ENCODE measurements at regions not wholly inside any gene's neighbourhood (a gene's known extent, or its start where the extent isn't known, plus 50 kb on each side); places are given as distances from the start of the nearest gene placed in this dataset.
A peak's percentile ranks its signal among the peaks of the same experiment; 100 is the strongest.
"Not testable (repeated sequence)": the region's sequence is repeated elsewhere in the genome, so short reads cannot be mapped to it uniquely, and the experiment has no call there.

DNA sequence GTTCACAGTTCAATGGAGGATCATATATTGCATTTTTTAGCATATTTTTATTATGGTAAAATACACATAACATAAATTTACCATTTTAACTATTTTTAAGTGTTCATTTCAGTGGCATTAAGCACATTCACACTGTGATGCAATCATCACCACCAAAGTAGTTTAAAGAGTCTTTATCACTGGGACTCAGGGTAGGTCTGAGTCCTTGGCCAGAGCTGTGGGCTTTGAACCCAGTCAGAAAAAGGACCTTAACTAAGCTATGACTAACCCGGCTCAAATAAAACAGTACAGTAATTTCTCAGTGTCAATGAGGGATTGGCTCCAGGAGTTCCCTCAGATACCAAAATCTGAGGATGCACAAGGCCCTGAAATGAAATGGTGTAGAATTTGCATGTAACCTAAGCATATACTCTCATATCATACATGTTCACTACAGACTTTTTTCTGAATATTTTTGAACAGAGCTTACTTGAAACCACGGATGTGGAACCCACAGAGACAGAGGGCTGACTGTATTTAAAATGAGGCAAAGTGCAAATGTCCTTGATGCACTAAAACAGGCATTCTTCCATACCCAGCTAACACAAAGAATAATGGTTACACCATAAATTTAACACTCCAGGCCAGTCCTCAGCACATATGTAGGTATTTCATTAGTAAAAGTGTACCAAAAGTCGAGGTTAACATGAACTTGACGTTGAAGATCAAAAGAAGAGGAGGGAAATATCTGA, 246.2 kb downstream of the LNPK start:
- DNase-seq (ENCODE audit: low spot score), result no peak

DNA sequence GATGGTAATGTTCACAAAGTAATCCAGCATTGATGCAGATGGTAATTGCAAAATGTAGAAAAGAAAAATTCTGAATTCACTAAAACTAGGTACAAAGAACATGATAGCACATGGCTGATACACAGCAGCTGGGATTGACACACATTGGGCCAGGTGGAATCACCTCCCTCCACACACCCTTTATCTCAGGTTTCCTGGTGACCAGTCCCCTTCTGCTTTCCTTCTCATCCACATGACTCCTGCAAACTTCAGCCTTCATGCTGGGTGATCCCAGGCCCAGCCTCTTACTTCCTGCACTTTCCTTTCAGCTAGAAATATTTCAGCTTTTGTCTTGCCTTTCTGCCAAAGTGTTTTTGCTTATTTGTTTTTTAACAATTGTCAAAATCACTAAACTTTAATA, 246.9 kb downstream of the LNPK start:
- peak; percentile 23 for DNase-seq (ENCODE audit: low spot score)

DNA sequence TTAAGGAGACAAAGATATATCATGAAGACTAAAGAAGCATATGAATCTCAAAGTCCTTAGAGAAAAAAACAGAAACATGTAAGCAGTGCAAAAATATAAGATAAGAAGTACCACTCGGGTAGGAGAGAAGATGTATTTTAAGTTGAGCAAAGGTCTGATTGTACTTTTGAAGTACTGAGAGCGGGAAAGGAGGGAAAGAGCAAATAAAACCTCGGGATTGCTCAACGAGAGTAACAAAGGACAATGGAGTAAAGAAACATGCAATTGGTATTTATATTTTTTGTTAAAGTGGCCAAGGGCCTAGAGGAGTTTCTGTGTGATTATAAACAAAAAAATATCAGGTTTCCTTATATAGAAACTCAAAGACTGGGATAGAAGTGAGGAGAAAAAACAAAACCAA, 251.9 kb downstream of the LNPK start:
- DNase-seq (ENCODE audit: low spot score), result no peak

DNA sequence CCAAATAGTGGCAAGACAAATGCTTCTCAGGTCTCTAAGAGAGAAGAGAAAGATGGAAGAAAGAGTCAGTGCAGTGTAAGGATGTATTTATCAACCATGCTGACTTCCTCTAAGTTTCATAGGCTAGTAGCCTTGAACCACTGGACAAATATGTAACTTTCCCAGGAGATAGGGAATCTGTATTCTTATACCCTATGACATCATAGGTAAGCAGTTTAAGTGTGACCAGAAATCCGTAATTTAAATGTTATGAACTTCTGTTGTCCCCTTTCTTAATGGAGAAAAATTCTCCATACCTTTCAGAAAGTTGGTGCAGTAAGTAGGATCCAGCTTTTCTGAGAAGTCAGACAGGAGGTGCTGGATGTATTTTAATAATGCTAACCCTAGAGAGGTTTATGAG, 256.2 kb downstream of the LNPK start:
- DNase-seq (ENCODE audit: low spot score), result no peak

DNA sequence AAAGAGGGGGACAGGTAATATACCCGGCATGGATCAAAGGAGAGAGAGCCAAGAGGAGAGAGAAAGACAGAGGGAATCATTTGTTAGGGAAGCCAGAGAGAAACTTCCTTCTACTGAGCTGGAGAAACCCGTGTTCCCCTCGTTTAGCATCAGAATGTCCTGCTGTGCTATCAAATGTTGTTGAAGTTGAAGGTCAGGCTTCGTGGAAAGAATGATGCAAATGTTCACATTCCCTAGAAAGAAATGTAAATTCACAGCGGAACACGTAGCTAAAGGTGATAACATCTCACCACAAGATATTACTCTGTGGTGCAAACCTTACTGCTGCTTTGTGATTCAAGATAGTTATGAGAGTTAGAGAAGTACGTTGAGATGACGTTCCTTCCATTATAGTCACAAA, 258.1 kb downstream of the LNPK start:
- DNase-seq (ENCODE audit: low spot score), result peak; percentile 11

DNA sequence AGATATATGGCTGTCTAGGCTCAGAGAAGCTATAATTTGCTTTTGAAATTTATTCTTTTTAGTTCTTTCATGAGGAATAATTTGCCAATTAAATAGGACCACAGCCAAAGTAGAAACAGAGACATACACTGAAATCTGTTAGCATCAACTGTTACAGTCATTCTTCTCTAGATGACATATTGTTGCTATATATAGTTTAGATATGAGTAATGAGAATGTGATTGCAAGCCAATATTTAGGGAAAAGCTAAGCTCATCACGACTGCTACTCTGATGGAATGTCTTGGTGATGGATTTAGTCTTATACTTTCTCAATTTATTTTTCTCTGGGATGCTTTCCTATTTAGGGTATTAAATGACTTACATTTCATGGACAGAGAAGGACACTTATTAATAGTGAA, 259.1 kb downstream of the LNPK start:
- no peak for DNase-seq (ENCODE audit: low spot score)

DNA sequence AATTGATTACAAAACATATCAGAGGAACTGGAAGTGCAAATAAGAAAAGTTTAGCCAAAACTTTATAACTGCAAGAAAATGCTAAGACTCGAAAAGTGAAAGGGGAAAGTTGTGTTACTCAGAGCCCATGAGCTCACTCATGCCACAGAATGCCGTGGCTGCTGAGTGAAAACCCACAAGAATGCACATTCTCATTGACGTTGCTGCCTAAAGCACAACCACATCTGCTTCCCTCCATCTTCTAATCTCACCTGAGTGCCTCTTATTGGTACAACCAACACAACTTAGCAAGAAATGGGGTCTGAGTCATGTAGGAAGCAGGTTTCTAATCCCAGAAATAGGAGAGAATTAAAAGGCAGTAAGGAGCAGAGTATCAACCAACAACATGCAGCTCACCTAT, 259.7 kb downstream of the LNPK start:
- DNase-seq (ENCODE audit: low spot score), result no peak

DNA sequence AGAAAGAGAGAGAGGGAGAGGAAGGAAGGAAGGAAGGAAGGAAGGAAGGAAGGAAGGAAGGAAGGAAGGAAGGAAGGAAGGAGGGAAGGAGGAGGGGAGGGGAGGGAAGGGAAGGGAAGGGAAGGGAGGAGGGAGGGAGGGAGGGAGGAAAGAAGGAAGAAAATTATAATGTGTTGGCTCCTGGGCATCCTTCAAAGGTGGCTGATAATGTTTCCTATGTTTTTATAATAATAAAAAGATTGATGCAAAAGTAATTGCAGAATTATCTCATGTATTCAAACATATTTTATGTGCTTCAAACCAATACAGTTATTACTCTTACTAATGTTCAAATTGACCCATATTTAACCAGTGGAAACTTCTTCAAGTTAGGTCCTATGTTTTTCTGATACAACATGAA, 260.9 kb downstream of the LNPK start:
- no peak for DNase-seq (ENCODE audit: low spot score)

DNA sequence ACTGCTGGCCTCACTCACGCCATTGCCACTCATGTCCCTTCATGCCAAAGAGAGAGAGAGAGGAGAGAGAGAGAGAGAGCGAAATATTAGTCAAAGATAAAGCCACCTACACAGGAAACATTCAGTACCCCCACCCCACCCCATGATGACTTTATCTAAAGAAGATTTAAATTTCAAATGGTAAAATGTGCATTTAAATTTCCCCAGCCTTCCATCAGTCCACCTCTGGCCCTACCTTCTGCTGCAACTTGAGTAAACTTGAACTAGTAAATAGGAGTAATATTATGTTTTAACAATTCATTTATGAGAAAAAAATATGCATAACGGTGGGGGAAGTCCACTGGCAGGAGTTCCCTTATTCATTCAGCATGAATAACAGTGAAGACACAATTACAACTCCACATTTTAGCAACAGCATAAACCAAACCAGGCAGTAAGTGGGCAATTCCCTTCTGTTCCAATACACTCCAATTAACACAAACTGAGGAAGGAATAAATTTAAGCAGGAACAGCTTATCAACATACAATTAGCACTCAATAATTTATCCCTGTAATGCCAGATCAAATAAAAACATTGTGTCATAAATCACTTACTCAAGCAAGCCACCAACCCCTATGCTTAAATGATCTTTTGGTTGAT, 264.2 kb downstream of the LNPK start:
- no peak for DNase-seq (ENCODE audit: low spot score)

DNA sequence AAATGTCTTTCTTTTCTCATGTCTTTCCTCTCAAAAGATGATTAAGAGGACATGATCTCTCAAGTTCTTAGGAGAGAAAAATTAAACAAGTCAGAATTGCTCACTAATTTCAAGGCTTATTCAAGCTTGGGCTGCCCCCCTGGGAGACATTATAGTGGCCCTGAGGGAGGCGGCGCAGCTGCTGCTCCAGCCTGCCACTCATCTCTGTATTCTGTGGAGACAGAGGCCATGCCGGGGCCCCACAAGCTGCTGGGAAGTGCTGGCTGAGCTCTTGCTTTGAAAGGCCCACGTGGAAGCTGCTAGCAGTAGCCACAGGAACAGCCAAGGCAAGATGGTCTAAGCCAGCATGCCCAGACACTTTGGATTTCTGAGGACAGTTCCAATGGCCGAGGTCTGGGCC, 267.4 kb downstream of the LNPK start:
- DNase-seq (ENCODE audit: low spot score), result no peak

DNA sequence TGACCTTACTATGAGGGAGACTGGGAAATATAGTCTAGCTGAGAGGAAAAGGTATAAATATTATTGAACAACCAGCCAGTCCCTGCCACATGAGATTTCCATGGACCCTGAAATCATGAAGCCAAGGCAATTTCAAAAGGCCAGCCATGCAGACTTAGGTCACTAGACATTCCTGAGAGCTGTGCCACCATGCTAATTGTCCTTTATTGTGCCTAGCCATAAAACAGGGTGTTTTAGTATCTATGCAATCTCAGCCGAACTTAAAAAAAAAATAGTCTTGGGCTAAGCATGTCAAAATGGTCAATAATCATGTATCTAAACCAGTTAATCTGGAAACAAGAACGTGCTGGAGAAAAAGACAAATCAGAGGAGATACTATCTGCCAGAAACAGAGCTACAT, 269.5 kb downstream of the LNPK start:
- no peak for DNase-seq (ENCODE audit: low spot score)

DNA sequence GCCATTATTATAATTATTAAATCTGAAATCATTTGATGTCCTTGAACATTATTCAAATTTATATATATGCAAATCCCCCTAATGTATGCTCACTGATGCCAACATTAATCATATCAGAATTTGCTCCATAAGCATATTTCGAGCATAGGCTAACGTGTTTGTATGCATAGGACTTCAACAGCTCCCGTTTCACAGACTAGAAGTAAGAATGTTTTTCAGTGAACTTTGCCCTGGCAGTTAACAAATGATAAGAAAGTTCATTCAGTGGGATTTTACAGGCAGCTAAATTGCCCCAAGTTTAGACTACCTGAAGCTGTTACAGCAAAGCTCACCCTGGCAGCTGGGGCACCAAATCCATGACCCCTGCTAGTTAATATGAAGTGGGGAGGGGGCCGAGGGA, 272.0 kb downstream of the LNPK start:
- DNase-seq (ENCODE audit: low spot score), result no peak

DNA sequence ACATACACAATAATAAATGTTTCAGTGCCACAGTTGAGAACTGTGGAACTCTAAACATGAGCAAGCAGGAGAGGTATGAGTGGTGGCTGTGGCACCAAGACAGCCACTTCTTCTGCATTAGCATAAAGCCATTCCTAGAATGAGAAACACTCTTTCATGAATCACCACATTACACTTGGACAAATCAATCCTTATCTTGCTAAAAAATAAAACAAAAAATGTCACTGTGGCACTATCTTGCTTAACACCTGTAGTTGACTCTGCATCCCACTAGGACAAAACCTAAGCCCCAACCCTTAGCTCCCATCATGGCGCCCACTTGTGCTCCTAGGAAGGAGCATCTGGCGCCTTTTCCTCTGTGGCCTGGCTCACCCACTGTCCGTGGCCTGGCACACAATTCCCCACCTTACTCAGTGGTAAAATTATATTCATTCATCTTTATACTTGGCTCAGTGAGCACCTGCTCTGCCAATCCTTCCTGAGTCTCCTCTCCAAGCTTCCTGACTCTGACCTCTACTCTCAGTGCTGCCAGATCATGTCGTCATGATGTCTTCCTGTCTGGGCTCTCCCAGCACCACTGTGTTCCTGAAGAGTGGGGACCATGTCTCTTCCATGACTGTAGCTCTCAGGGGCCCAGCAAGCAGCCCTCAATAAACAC, 272.9 kb downstream of the LNPK start:
- no peak for DNase-seq (ENCODE audit: low spot score)

DNA sequence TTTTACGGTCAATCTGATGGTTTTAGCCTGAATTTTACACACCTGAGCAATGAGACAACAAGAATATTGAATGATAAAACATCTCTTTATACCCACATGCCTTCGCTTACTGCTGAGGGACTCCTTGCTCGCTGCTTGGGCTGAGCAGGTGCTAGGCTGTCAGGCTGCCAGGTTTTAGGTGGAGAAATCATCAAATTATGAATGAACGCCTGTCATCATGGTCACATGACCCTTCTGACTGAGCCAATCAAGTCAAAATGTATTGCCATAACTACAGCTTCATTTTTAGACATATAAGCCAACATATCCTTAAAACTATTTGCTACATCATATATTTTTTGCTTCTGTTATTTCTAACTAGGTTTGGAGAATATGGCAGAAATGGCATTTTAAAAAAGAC, 274.0 kb downstream of the LNPK start:
- no peak for DNase-seq (ENCODE audit: low spot score)

DNA sequence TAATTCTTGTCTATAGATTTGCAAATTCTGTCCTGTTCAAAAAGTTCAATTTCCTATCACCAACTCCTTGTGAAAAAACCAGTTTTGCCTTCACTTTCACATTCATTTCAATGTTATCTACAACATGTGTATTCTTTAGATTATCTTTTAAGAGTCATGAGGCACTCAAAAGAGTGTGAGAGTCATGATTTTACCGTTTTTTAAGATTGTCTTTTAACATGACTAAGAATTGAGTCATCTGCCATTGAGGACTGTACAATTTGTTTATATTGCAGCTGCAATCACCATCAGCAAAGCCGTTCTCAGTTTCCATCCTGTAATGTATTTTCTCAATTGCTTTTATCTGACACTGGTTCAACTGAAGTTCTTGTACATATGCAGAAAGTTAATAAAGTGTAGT, 275.8 kb downstream of the LNPK start:
- DNase-seq (ENCODE audit: low spot score), result no peak

DNA sequence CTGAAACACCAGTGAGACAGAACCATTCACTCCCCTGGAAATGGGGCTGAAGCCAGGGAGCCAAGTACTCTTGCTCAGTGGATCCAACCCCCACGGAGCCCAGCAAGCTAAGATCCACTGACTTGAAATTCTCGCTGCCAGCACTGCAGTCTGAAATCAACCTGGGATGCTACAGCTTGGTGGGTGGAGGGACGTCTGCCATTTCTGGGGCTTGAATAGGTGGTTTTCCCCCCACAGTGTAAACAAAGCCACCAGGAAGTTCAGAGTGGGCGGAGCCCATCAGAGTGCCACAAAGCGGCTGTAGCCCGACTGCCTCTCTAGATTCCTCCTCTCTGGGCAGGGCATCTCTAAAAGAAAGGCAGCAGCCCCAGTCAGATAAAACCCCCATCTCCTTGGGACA, 292.8 kb downstream of the LNPK start:
- no peak for DNase-seq (ENCODE audit: low spot score)

DNA sequence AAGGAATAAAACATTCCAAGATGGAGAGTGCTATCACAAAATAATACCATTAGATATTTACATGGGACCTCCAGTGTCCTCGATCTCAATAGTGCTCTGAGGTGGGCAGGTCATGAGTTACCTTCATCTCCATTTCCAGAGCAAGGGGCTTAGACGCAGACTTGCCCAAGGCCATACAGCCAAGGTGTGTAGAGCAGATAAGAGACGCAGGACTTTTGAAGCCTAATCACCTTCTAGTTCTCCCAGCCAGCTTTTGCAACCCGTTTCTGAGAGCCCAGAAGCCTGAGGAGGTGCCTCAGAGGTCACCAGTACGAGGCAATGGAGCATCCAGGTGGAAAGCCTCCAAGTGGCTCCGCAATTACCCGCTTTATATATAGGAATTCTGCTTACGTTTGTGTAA, 294.7 kb downstream of the LNPK start:
- DNase-seq (ENCODE audit: low spot score), result no peak

DNA sequence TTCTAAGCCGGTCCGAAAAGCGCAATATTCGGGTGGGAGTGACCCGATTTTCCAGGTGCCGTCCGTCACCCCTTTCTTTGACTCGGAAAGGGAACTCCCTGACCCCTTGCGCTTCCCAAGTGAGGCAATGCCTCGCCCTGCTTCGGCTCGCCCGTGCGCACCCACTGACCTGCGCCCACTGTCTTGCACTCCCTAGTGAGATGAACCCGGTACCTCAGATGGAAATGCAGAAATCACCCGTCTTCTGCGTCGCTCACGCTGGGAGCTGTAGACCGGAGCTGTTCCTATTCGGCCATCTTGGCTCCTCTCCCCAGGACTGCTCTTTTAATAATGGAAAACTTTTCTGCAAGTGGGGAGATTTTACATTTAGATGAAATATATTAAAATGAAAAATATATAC, 297.5 kb downstream of the LNPK start:
- DNase-seq (ENCODE audit: low spot score), result not testable (repeated sequence)

DNA sequence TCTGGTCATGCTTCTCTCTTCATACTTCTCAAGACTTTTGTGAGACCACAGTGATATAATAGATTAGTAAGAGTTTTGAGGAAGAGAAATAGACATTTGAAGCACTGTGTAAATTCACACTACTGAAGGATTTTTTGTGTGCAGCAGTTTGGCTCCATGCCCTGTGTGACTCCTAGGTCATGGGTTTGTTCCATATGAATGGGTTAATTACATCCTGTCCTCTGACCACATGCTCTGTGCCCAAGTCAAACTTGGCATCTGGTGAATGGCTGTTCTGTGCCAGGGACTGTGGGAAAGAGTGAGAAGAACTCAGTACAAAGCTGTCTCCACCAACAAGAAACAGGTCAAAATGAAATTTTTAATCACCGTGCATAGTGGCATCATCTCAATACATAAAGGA, 304.0 kb downstream of the LNPK start:
- no peak for DNase-seq (ENCODE audit: low spot score)

DNA sequence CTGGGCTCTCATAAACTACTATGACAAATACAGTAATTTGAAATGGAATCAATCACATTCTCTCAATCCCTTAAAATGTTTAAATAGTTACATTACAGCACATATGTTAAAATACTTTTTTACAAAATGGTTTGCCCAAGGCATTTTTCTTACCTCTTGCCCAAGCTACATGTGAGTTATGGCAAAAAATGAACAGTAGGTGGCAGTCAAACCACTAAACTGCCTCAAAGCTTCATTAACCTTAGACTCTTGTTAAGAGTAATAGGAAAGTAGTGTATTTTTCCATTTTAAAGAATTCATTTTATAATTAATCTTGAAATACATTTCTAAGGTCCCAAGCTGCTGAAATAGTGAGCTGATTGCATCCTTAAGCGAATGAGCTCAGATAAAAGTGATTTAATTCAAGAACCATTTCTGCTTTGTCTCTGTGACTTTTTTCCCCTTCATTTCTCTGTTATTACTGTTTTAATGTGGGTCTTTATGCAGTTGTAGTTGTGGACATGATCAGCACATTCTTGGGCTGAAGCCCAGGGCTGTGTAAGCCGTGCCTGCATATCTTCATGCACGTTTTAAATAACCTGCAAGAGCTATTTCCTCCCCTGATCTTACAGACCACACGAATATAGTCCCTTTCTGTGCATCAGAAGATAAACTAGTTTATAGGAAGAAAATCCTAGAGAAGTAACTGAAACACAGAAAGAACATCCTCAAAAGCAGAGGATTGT, 311.8 kb downstream of the LNPK start:
- DNase-seq (ENCODE audit: low spot score), result peak; percentile 19

DNA sequence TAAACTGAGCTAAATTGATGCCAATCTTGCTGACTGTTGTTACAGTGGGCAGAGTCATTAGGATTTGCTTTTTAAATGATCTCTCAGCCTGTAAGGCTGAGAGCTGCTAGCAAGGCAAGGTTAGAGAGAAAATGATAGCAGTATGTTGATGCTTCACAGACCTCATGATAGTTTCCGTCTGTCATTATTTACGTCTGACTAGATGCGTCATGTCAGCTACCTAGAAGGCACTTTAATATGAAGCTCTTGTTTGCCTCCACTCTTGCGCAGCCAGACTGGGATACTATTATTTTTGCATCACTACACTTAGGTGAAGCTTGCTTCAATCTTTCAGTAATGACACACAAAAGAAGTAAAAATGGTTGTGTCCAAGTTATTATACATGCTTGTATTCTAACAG, 313.8 kb downstream of the LNPK start:
- DNase-seq (ENCODE audit: low spot score), result no peak

DNA sequence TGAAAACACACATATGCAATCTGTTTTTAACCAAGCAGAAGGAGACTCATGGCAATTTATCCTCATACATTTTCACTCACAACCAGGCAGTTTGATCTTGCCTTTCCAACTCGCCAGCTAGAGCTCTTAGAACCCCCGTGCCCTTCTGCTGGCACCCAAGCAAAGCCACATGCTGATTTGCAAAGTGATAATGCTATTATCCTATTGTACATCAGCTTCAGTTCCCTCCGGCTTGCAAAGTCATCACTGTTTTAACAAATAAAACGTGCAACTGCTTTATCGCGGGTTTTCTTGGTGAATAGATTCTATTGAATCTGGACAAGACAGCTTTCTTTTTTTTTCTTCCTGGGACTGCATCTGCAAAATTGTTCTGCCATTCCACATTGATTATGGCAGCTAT, 314.6 kb downstream of the LNPK start:
- DNase-seq (ENCODE audit: low spot score), result no peak

DNA sequence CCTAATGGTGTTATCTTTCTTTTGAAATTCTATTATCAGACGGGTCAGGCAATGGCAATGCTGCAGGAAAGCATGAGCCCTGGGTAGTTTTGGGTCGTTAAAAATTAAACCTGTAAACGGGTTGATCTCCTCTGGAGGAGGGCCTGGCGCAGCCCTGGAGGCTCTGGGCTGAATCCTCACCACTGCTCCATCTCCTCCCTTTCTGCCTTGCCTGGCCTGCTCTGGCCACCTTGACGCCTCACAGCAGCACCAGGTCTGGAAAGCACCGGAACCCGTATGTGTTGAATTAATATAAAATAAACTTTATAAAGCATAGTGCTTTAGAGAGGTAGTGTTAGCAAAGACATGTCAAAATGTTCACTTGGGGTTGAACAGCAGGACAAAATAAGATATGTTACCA, 316.1 kb downstream of the LNPK start:
- DNase-seq (ENCODE audit: low spot score), result no peak

Data from iPS-NIHi11 (cell line).